Transverse colon (tissue), 4 donors: ENCODE measurements at regions not wholly inside any gene's neighbourhood (a gene's known extent, or its start where the extent isn't known, plus 50 kb on each side); places are given as distances from the start of the nearest gene placed in this dataset.
"Not testable (repeated sequence)": the region's sequence is repeated elsewhere in the genome, so short reads cannot be mapped to it uniquely, and the experiment has no call there.

Source experiments
- EP300 ChIP-seq: sonication (generic); formaldehyde crosslinking; IDR thresholded peaks from one replicate; pipeline ENCODE4 v1.6.1; 2017; ENCODE audit warnings: antibody characterized with exemption, low read depth
- POLR2AphosphoS5 ChIP-seq, 3 donors: sonication (generic); formaldehyde crosslinking; IDR thresholded peaks; one replicate each; pipeline ENCODE4 v1.6.1; 2016; ENCODE audit warnings: antibody characterized with exemption in 3 of 3
- TF ChIP-seq, protein P1 (sequence below), 5 experiments: fragments of 200-600 bp in 3 of 5; fragments of 450-650 bp in 2 of 5; sonication (generic) in 3 of 5; IDR thresholded peaks; 1 replicate in 2 of 5; 2 replicates in 3 of 5; pipeline ENCODE4 v1.5.1; 2016 to 2017; ENCODE audit warnings: antibody characterized with exemption in 5 of 5, inconsistent platforms in 3 of 5, mild to moderate bottlenecking in 2 of 5, moderate library complexity in 1 of 5

DNA sequence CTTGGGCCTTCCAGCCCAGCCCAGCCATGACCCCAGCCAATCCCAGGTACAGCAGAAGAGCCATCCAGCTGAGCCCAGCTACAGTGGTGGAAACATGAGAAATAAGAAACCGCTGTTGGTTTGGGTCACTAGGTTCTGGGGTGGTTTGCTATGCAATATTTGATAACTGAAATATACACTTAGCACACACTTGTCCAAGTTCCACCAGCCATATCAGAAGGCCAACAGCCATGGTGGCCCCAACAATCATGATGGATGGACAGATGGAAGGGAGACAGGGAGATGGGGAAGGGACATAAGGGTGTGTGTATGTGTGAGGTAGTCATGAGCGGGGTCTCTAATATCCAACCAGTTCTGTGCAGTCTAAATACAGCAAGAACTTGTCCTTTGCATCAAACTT is 86.5 kb downstream of the KCNJ18 start:
- TF ChIP-seq, protein P1, sequence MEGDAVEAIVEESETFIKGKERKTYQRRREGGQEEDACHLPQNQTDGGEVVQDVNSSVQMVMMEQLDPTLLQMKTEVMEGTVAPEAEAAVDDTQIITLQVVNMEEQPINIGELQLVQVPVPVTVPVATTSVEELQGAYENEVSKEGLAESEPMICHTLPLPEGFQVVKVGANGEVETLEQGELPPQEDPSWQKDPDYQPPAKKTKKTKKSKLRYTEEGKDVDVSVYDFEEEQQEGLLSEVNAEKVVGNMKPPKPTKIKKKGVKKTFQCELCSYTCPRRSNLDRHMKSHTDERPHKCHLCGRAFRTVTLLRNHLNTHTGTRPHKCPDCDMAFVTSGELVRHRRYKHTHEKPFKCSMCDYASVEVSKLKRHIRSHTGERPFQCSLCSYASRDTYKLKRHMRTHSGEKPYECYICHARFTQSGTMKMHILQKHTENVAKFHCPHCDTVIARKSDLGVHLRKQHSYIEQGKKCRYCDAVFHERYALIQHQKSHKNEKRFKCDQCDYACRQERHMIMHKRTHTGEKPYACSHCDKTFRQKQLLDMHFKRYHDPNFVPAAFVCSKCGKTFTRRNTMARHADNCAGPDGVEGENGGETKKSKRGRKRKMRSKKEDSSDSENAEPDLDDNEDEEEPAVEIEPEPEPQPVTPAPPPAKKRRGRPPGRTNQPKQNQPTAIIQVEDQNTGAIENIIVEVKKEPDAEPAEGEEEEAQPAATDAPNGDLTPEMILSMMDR (IDR thresholded peaks at IDR 0.05), result not testable (repeated sequence)
- TF ChIP-seq POLR2AphosphoS5 (IDR thresholded peaks at IDR 0.05); EP300: not testable (repeated sequence)
